SK-N-SH (cell line): ENCODE measurements at regions not wholly inside any gene's neighbourhood (a gene's known extent, or its start where the extent isn't known, plus 50 kb on each side); places are given as distances from the start of the nearest gene placed in this dataset.

Experiments used
- CTCF ChIA-PET: fragments of 300-600, 350-600 bp; formaldehyde crosslinking; extraction: SDS; loops from one replicate; lab custom pipeline; 2021; lab: Yijun Ruan, JAX
- POLR2A ChIA-PET: fragments of 350-600 bp; sonication (Branson Sonifier 250); formaldehyde crosslinking; extraction: SDS; loops from one replicate; lab custom pipeline; 2020; ENCODE audit warnings: antibody characterized with exemption, inconsistent platforms; lab: Yijun Ruan, JAX
- DNase-seq: peaks from one replicate; pipeline ENCODE4 v3.0.0; 2012
- H2AFZ ChIP-seq: fragments of 200-600 bp; sonication (generic); 2 replicates; pipeline ENCODE4 v1.8.1; 2016; ENCODE audit warnings: antibody characterized with exemption, mild to moderate bottlenecking, low read depth
- H3F3A ChIP-seq: fragments of 200-600 bp; sonication (generic); replicated peaks from 2 replicates; pipeline ENCODE3; 2016; ENCODE audit warnings: antibody characterized with exemption, mild to moderate bottlenecking; ENCODE audit not compliant: insufficient read depth
- H3K27ac ChIP-seq, 2 experiments: fragments of 200-500 bp in 1 of 2; fragments of 200-600 bp in 1 of 2; sonication (Bioruptor generic) in 1 of 2; sonication (generic), shearing (Covaris generic) in 1 of 2; 2 replicates each; pipeline versions ENCODE4 v1.5.1 to v1.6.1; 2014 to 2016; ENCODE audit warnings: low read depth in 2 of 2, inconsistent platforms in 1 of 2, low read length in 1 of 2, mild to moderate bottlenecking in 1 of 2, mixed read lengths in 1 of 2
- H3K27me3 ChIP-seq: fragments of 200-600 bp; sonication (generic), shearing (Covaris generic); 2 replicates; pipeline ENCODE4 v1.6.1; 2016; ENCODE audit warnings: mixed run types; ENCODE audit not compliant: insufficient read depth
- H3K36me3 ChIP-seq, 2 experiments: fragments of 200-500 bp in 1 of 2; fragments of 200-600 bp in 1 of 2; sonication (Bioruptor generic) in 1 of 2; sonication (generic) in 1 of 2; replicated peaks in 1 of 2; 2 replicates each; pipeline versions ENCODE3 to v1.5.1; 2014 to 2016; ENCODE audit warnings: low read length in 1 of 2, mild to moderate bottlenecking in 1 of 2; ENCODE audit not compliant: insufficient read depth in 2 of 2, control insufficient read depth in 1 of 2
- H3K4me1 ChIP-seq, 2 experiments: fragments of 200-500 bp in 1 of 2; fragments of 200-600 bp in 1 of 2; sonication (Bioruptor generic) in 1 of 2; sonication (generic), shearing (Covaris generic) in 1 of 2; 2 replicates each; pipeline versions ENCODE4 v1.5.1 to v1.6.1; 2014 to 2016; ENCODE audit warnings: low read depth in 1 of 2, low read length in 1 of 2, mixed run types in 1 of 2; ENCODE audit not compliant: insufficient read depth in 2 of 2, control insufficient read depth in 1 of 2
- H3K4me2 ChIP-seq: fragments of 200-600 bp; sonication (generic), shearing (Covaris generic); 2 replicates; pipeline ENCODE4 v1.6.1; 2017; ENCODE audit warnings: mixed run types
- H3K4me3 ChIP-seq, 2 experiments: fragments of 200-500 bp in 1 of 2; fragments of 200-600 bp in 1 of 2; sonication (Bioruptor generic) in 1 of 2; sonication (generic), shearing (Covaris generic) in 1 of 2; 2 replicates each; pipeline versions ENCODE4 v1.5.1 to v1.8.1; 2014 to 2016; ENCODE audit warnings: low read depth in 2 of 2, inconsistent platforms in 1 of 2, low read length in 1 of 2, mild to moderate bottlenecking in 1 of 2, mixed read lengths in 1 of 2, moderate library complexity in 1 of 2
- H3K79me2 ChIP-seq: fragments of 200-600 bp; sonication (generic); 2 replicates; pipeline ENCODE4 v1.8.1; 2017; ENCODE audit warnings: mild to moderate bottlenecking; ENCODE audit not compliant: insufficient read depth
- H3K9ac ChIP-seq: fragments of 200-600 bp; sonication (generic); 2 replicates; pipeline ENCODE4 v1.6.1; 2017; ENCODE audit warnings: mixed run types
- H3K9me2 ChIP-seq: fragments of 200-600 bp; sonication (generic); 2 replicates; pipeline ENCODE4 v1.6.1; 2017; ENCODE audit warnings: mixed run types
- H3K9me3 ChIP-seq: fragments of 200-600 bp; sonication (generic); 2 replicates; pipeline ENCODE4 v1.6.1; 2017; ENCODE audit warnings: mixed run types, mild to moderate bottlenecking, moderate library complexity
- H4K20me1 ChIP-seq: fragments of 200-600 bp; sonication (generic); 2 replicates; pipeline ENCODE4 v1.6.1; 2017; ENCODE audit warnings: mild to moderate bottlenecking, mixed run types; ENCODE audit not compliant: insufficient read depth
- EP300 ChIP-seq, 2 experiments: IDR thresholded peaks; 2 replicates each; pipeline versions ENCODE4 v1.4.0 to v1.6.1; 2012; ENCODE audit warnings: borderline replicate concordance in 1 of 2, low read depth in 1 of 2, low read length in 1 of 2
- FOSL2 ChIP-seq: IDR thresholded peaks from 2 replicates; pipeline ENCODE4 v1.4.0; 2012; ENCODE audit warnings: low read depth, mild to moderate bottlenecking, moderate library complexity, borderline replicate concordance
- FOXM1 ChIP-seq: IDR thresholded peaks from 2 replicates; pipeline ENCODE4 v1.4.0; 2012; ENCODE audit warnings: low read depth, mild to moderate bottlenecking
- GABPA ChIP-seq: IDR thresholded peaks from 2 replicates; pipeline ENCODE4 v1.4.0; 2012; ENCODE audit warnings: low read depth, mild to moderate bottlenecking
- MAX ChIP-seq: IDR thresholded peaks from 2 replicates; pipeline ENCODE4 v1.4.0; 2012; ENCODE audit warnings: low read depth
- NFIC ChIP-seq: IDR thresholded peaks from 2 replicates; pipeline ENCODE4 v1.4.0; 2012; ENCODE audit warnings: borderline replicate concordance
- PBX3 ChIP-seq: IDR thresholded peaks from 2 replicates; pipeline ENCODE4; 2012
- POLR2AphosphoS5 ChIP-seq: IDR thresholded peaks from 2 replicates; pipeline ENCODE4 v1.6.1; 2012; ENCODE audit warnings: low read depth, low read length
- RFX5 ChIP-seq: IDR thresholded peaks from 2 replicates; pipeline ENCODE4 v1.6.1; 2012; ENCODE audit warnings: mild to moderate bottlenecking, improper control_type of control experiment, low read length
- TAF1 ChIP-seq: IDR thresholded peaks from 2 replicates; pipeline ENCODE4 v1.6.1; 2012; ENCODE audit warnings: low read depth, mild to moderate bottlenecking, low read length, moderate library complexity, borderline replicate concordance
- TCF12 ChIP-seq: IDR thresholded peaks from 2 replicates; pipeline ENCODE4 v1.4.0; 2012
- USF1 ChIP-seq: IDR thresholded peaks from 2 replicates; pipeline ENCODE4 v1.4.0; 2012; ENCODE audit warnings: low read depth, borderline replicate concordance
- WGBS: methylation state at CpG from one replicate; pipeline ENCODE4 v1.1.6; 2017; ENCODE audit warnings: low lambda C conversion rate; 5-methylcytosine and 5-hydroxymethylcytosine counted together

GRCh38 chr1:79792219-79792930 lies 785.8 kb upstream of the ADGRL4 start:
- no peaks in the 10 kb centered on the region for H3K9me2 ChIP-seq
- TF ChIP-seq TCF12 (no peak), POLR2AphosphoS5 (no peak), NFIC (no peak), FOSL2 (peak; percentile 9; the same call in 1 of the 2 replicates)
- DNase-seq = no peak
- no peaks in the 10 kb centered on the region for H3K27me3 ChIP-seq
- no peaks in the 10 kb centered on the region; a peak in 1 of 4 replicates for H3K4me1 ChIP-seq
- ChIA-PET CTCF (interaction anchor here (1.3 to 1.6 kb wide), 2 partner anchors 14 to 22 kb away, joined by 3 read pairs; no protein-coding TSS in a partner anchor), POLR2A (no interaction called here)
- 0 out of 2 replicates have a peak, but pooled peaks cover 6% of the 10 kb centered on the region for H3K9me3 ChIP-seq
- peaks cover 5% of the 10 kb centered on the region for H3F3A ChIP-seq
- H3K4me3 ChIP-seq = no peak overlapping the region
- H3K36me3 ChIP-seq = no peaks in the 10 kb centered on the region
- H3K9ac ChIP-seq = no peak overlapping the region; the same call in 1 of the 2 replicates
- H3K4me2 ChIP-seq = no peak overlapping the region
- H4K20me1 ChIP-seq = no peaks in the 10 kb centered on the region
- peak overlapping the region; percentile 55 to 57; a peak in 3 of 4 replicates for H3K27ac ChIP-seq
- WGBS = 40% methylated on average over 4 of the region's 4 CpGs
- H2AFZ ChIP-seq = no peak overlapping the region; the same call in 1 of the 2 replicates
- no peaks in the 10 kb centered on the region for H3K79me2 ChIP-seq

- no peaks in the 10 kb centered on the region; a peak in 1 of 4 replicates for H3K4me1 ChIP-seq
- no peak overlapping the region for H3K4me2 ChIP-seq
- 0 out of 2 replicates have a peak, but pooled peaks have one; percentile 8 for TF ChIP-seq PBX3
- TF ChIP-seq EP300 (IDR thresholded peaks at IDR 0.05; ENCODE audit: borderline replicate concordance in 1 of 2, low read depth in 1 of 2, low read length in 1 of 2) = 0 out of 4 replicates have a peak, but pooled peaks of 1 of the 2 experiments have one; percentile 32
- peak; percentile 16; the same call in 1 of the 2 replicates for TF ChIP-seq TCF12
- TF ChIP-seq GABPA = no peak
- TF ChIP-seq FOXM1 = no peak
- no peak for TF ChIP-seq TAF1
- no peak for TF ChIP-seq USF1
- no peak for TF ChIP-seq MAX
- TF ChIP-seq RFX5 = no peak
- TF ChIP-seq NFIC = no peak
- H3K9me3 ChIP-seq = 0 out of 2 replicates have a peak, but pooled peaks cover 6% of the 10 kb centered on the region
- H3K27ac ChIP-seq = peak overlapping the region; percentile 55 to 57; a peak in 3 of 4 replicates
- DNase-seq = no peak
- no peaks in the 10 kb centered on the region for H3K27me3 ChIP-seq
- CTCF ChIA-PET = interaction anchor here (1.3 to 1.6 kb wide), 2 partner anchors 15 to 21 kb away, joined by 3 read pairs; no protein-coding TSS in a partner anchor
- H2AFZ ChIP-seq = peak overlapping the region; percentile 33; the same call in 1 of the 2 replicates
- peaks cover 5% of the 10 kb centered on the region for H3F3A ChIP-seq
- H4K20me1 ChIP-seq = no peaks in the 10 kb centered on the region
- POLR2A ChIA-PET = no interaction called here
- no peaks in the 10 kb centered on the region for H3K9me2 ChIP-seq
- no peaks in the 10 kb centered on the region for H3K79me2 ChIP-seq
- no peak overlapping the region for H3K4me3 ChIP-seq
- H3K9ac ChIP-seq = no peak overlapping the region; the same call in 1 of the 2 replicates
- H3K36me3 ChIP-seq = no peaks in the 10 kb centered on the region
- WGBS = 43% methylated on average over 5 of the region's 5 CpGs
Observed at GRCh38 chr1:79791488-79792218, 785.1 kb upstream of the ADGRL4 start.
